GM23338 (cell line): ENCODE measurements at regions not wholly inside any gene's neighbourhood (a gene's known extent, or its start where the extent isn't known, plus 50 kb on each side); places are given as distances from the start of the nearest gene placed in this dataset.

ENCODE experiments used
- ATAC-seq: fragments of 200-7000 bp; cut with Tn5 transposase; 3 replicates; pipeline ENCODE4 v1.9.1; 2020
- DNase-seq: peaks from one replicate; pipeline ENCODE4 v3.0.0-alpha.2; 2015; ENCODE audit warnings: low spot score
- H2AFZ ChIP-seq: fragments of 200-600 bp; sonication (generic); 2 replicates; pipeline ENCODE4 v1.8.0; 2016; ENCODE audit warnings: antibody characterized with exemption, mild to moderate bottlenecking, moderate library complexity
- H3F3A ChIP-seq: fragments of 200-600 bp; sonication (generic); replicated peaks from 2 replicates; pipeline ENCODE4 v1.8.0; 2017; ENCODE audit warnings: antibody characterized with exemption, mixed run types, low read depth
- H3K27ac ChIP-seq: fragments of 200-600 bp; sonication (generic); 2 replicates; pipeline ENCODE4 v1.6.1; 2016; ENCODE audit warnings: low read depth
- H3K27me3 ChIP-seq: fragments of 200-600 bp; sonication (generic); 2 replicates; pipeline ENCODE4 v1.8.0; 2016; ENCODE audit warnings: mild to moderate bottlenecking, mixed run types, moderate library complexity; ENCODE audit not compliant: insufficient read depth
- H3K36me3 ChIP-seq: fragments of 200-600 bp; sonication (generic); 2 replicates; pipeline ENCODE4 v1.8.0; 2016; ENCODE audit warnings: mild to moderate bottlenecking; ENCODE audit not compliant: insufficient read depth
- H3K4me1 ChIP-seq: fragments of 200-600 bp; sonication (generic); 2 replicates; pipeline ENCODE4 v1.8.0; 2016; ENCODE audit warnings: mild to moderate bottlenecking, moderate library complexity; ENCODE audit not compliant: insufficient read depth
- H3K4me2 ChIP-seq: fragments of 200-600 bp; sonication (generic); 2 replicates; pipeline ENCODE4 v1.7.1; 2017; ENCODE audit warnings: mixed run types
- H3K4me3 ChIP-seq: fragments of 200-600 bp; sonication (generic); 2 replicates; pipeline ENCODE4 v1.6.1; 2016; ENCODE audit warnings: mixed run types
- H3K79me2 ChIP-seq: fragments of 200-600 bp; sonication (generic); replicated peaks from 2 replicates; pipeline ENCODE4 v1.8.0; 2017; ENCODE audit warnings: mild to moderate bottlenecking; ENCODE audit not compliant: insufficient read depth
- H3K9me2 ChIP-seq: fragments of 200-600 bp; sonication (generic); 2 replicates; pipeline ENCODE4 v1.8.0; 2017; ENCODE audit not compliant: insufficient read depth
- H4K20me1 ChIP-seq: fragments of 200-600 bp; sonication (generic); replicated peaks from 2 replicates; pipeline ENCODE4 v1.8.0; 2017; ENCODE audit warnings: mild to moderate bottlenecking; ENCODE audit not compliant: insufficient read depth
- H3K27ac Mint-ChIP-seq: 2 replicates; pipeline ENCODE4 v1.8.0; 2020; ENCODE audit warnings: inconsistent platforms, mild to moderate bottlenecking, moderate library complexity, mixed read lengths
- H3K27me3 Mint-ChIP-seq: 3 replicates; pipeline ENCODE4 v1.8.0; 2022; ENCODE audit warnings: low read depth, mild to moderate bottlenecking, moderate library complexity, mixed read lengths, inconsistent platforms; ENCODE audit not compliant: insufficient read depth, poor library complexity
- H3K36me3 Mint-ChIP-seq: 3 replicates; pipeline ENCODE4 v1.8.0; 2021; ENCODE audit warnings: low read depth, mild to moderate bottlenecking, inconsistent platforms, moderate library complexity, mixed read lengths
- H3K4me1 Mint-ChIP-seq: 3 replicates; pipeline ENCODE4 v1.8.0; 2020; ENCODE audit warnings: mild to moderate bottlenecking, inconsistent platforms, mixed read lengths
- H3K4me3 Mint-ChIP-seq: 3 replicates; pipeline ENCODE4 v1.8.0; 2021; ENCODE audit warnings: moderate library complexity, mild to moderate bottlenecking, inconsistent platforms, mixed read lengths
- H3K9me3 Mint-ChIP-seq: 3 replicates; pipeline ENCODE4 v1.8.0; 2020; ENCODE audit warnings: moderate library complexity, mild to moderate bottlenecking, inconsistent platforms, mixed read lengths
- CREB1 ChIP-seq: fragments of 250-450 bp; sonication (Bioruptor Pico); IDR thresholded peaks from 2 replicates; pipeline ENCODE4 v1.5.0; 2020; ENCODE audit warnings: low read depth, mild to moderate bottlenecking, moderate library complexity
- CTCF ChIP-seq, 2 experiments: fragments of 200-600 bp in 1 of 2; sonication (generic) in 1 of 2; conservative IDR thresholded peaks; 2 replicates each; pipeline versions ENCODE4 v1.5.1 to v1.6.1; 2016 to 2017; ENCODE audit warnings: antibody characterized with exemption in 2 of 2, low read depth in 2 of 2, mild to moderate bottlenecking in 2 of 2, moderate library complexity in 1 of 2
- ETS1 ChIP-seq: IDR thresholded peaks from 2 replicates; pipeline ENCODE4 v1.6.1; 2016; ENCODE audit warnings: antibody characterized with exemption
- EZH2 ChIP-seq: fragments of 200-600 bp; sonication (generic); IDR thresholded peaks from one replicate; pipeline ENCODE4 v1.8.0; 2017; ENCODE audit warnings: antibody characterized with exemption, mild to moderate bottlenecking, low read depth; ENCODE audit not compliant: unreplicated experiment
- EZH2phosphoT487 ChIP-seq: fragments of 200-600 bp; sonication (generic); IDR thresholded peaks from one replicate; pipeline ENCODE4 v1.8.1; 2018; ENCODE audit warnings: antibody characterized with exemption; ENCODE audit not compliant: unreplicated experiment
- JUNB ChIP-seq: IDR thresholded peaks from one replicate; pipeline ENCODE4 v1.6.1; 2016; ENCODE audit warnings: antibody characterized with exemption; ENCODE audit not compliant: unreplicated experiment
- NANOG ChIP-seq: IDR thresholded peaks from 2 replicates; pipeline ENCODE4 v1.6.1; 2016; ENCODE audit warnings: antibody characterized with exemption, borderline replicate concordance
- POLR2AphosphoS5 ChIP-seq: IDR thresholded peaks from 2 replicates; pipeline ENCODE4 v1.6.1; 2016; ENCODE audit warnings: antibody characterized with exemption, low read depth
- REST ChIP-seq: IDR thresholded peaks from one replicate; pipeline ENCODE4 v1.6.1; 2018; ENCODE audit warnings: antibody characterized with exemption; ENCODE audit not compliant: unreplicated experiment
- STAT1 ChIP-seq: IDR thresholded peaks from one replicate; pipeline ENCODE4 v1.6.1; 2016; ENCODE audit warnings: antibody characterized with exemption; ENCODE audit not compliant: unreplicated experiment
- ZNF114 ChIP-seq: fragments of 250-450 bp; sonication (Bioruptor Pico); IDR thresholded peaks from 2 replicates; pipeline ENCODE4 v1.5.0; 2020; ENCODE audit warnings: mild to moderate bottlenecking, moderate library complexity
- ZNF331 ChIP-seq: fragments of 250-450 bp; sonication (Bioruptor Pico); IDR thresholded peaks from 2 replicates; pipeline ENCODE4 v1.5.0; 2020; ENCODE audit warnings: low read depth, mild to moderate bottlenecking, moderate library complexity
- ZNF462 ChIP-seq: fragments of 250-450 bp; sonication (Bioruptor Pico); IDR thresholded peaks from 2 replicates; pipeline ENCODE4 v1.5.0; 2020; ENCODE audit warnings: mild to moderate bottlenecking, moderate library complexity

GRCh38 chrX:45324941-45325340 lies 124.3 kb upstream of the DIPK2B start:
- H3K27ac Mint-ChIP-seq: no peak overlapping the region
- ATAC-seq: no peak
- no peak overlapping the region for H3K27ac ChIP-seq
- H4K20me1 ChIP-seq: no peaks in the 10 kb centered on the region
- no peaks in the 10 kb centered on the region for H3K36me3 Mint-ChIP-seq
- no peaks in the 10 kb centered on the region for H3K36me3 ChIP-seq
- H3K4me3 ChIP-seq: no peak overlapping the region
- H3K9me3 Mint-ChIP-seq: no peaks in the 10 kb centered on the region
- H3K4me1 Mint-ChIP-seq: no peaks in the 10 kb centered on the region; the same call in 2 of the 3 replicates
- TF ChIP-seq POLR2AphosphoS5 (no peak), STAT1 (no peak), NANOG (no peak), CREB1 (no peak), EZH2 (no peak), CTCF (conservative IDR thresholded peaks at IDR 0.05; ENCODE audit: low read depth in 2 of 2) (no peak), ZNF462 (no peak), ETS1 (no peak), REST (no peak), EZH2phosphoT487 (no peak), JUNB (no peak), ZNF114 (CRISPR knock-in tag) (no peak), ZNF331 (CRISPR knock-in tag) (no peak)
- H3K4me3 Mint-ChIP-seq: no peak overlapping the region
- H3F3A ChIP-seq: no peaks in the 10 kb centered on the region
- no peaks in the 10 kb centered on the region for H3K27me3 Mint-ChIP-seq
- no peaks in the 10 kb centered on the region for H3K79me2 ChIP-seq
- no peaks in the 10 kb centered on the region for H3K27me3 ChIP-seq
- no peaks in the 10 kb centered on the region for H3K4me1 ChIP-seq
- DNase-seq: no peak
- H3K4me2 ChIP-seq: no peak overlapping the region
- H2AFZ ChIP-seq: no peak overlapping the region
- no peaks in the 10 kb centered on the region for H3K9me2 ChIP-seq
